ENCODE measurements at regions not wholly inside any gene's neighbourhood (a gene's known extent, or its start where the extent isn't known, plus 50 kb on each side); places are given as distances from the start of the nearest gene placed in this dataset.

DNA sequence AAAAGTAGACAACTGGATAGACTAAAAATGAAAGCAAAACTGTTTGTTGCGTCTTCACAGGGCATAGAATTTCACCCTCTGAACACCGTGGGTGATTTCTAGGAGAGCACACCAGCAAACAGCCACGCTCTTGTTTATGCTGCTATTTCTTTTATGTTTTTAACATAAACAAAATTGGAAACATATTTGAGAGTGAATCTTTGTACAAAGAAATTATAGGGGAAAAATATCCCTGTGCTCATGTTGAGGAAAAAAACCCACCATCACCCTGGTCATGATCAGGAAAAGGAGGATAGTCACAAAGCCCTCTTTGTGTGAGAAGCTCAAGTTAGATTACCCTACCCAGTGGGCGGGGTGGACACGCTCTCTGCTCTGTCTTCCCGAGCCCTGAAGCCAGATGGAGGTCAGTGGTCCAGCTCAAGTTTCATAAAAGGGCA, 313.3 kb downstream of the SATB1 start:
- TF ChIP-seq, protein P1, sequence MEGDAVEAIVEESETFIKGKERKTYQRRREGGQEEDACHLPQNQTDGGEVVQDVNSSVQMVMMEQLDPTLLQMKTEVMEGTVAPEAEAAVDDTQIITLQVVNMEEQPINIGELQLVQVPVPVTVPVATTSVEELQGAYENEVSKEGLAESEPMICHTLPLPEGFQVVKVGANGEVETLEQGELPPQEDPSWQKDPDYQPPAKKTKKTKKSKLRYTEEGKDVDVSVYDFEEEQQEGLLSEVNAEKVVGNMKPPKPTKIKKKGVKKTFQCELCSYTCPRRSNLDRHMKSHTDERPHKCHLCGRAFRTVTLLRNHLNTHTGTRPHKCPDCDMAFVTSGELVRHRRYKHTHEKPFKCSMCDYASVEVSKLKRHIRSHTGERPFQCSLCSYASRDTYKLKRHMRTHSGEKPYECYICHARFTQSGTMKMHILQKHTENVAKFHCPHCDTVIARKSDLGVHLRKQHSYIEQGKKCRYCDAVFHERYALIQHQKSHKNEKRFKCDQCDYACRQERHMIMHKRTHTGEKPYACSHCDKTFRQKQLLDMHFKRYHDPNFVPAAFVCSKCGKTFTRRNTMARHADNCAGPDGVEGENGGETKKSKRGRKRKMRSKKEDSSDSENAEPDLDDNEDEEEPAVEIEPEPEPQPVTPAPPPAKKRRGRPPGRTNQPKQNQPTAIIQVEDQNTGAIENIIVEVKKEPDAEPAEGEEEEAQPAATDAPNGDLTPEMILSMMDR (IDR thresholded peaks at IDR 0.05): no peak
- TF ChIP-seq POLR2AphosphoS5 (IDR thresholded peaks at IDR 0.05): no peak

All from stomach (tissue), 4 donors.